ENCODE measurements at regions not wholly inside any gene's neighbourhood (a gene's known extent, or its start where the extent isn't known, plus 50 kb on each side); places are given as distances from the start of the nearest gene placed in this dataset.
"Not testable (repeated sequence)": the region's sequence is repeated elsewhere in the genome, so short reads cannot be mapped to it uniquely, and the experiment has no call there.

DNA sequence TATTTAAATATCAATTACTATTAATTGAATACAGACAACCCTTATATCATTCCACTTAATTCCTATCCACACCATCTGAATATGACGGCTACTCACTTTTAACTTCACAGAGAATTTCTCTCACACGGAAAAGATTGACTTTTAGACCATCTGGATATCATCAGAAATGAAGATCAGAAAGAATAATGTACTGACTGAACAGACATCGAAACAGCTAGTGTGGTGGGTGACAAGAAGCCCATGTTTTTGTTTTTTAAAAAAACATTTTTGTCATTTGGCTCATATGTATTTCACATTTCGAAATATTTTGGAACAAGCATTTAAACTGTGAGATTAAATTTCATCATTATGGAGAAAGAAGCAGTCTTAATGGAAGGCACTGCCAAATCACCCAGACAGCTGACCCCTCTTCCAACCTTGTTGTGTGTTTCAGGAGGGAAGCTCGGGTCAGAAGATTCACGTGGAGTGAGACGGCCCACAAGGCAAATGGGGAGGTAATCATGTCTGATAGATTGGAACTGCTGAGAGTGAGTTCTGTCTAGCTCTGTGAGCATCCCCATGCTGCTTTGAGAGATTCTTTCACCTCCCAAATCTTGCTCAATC lies 204.2 kb upstream of the RASGEF1B start:
- no peak for DNase-seq (ENCODE audit: low spot score, unreplicated experiment)
- Mint-ChIP-seq H3K9me3 (ENCODE audit: low read depth) (no peaks in the 10 kb centered on the region), H3K27ac (no peak overlapping the region), H3K27me3 (peaks cover 3% of the 10 kb centered on the region), H3K4me3 (ENCODE audit: low read depth) (no peak overlapping the region), H3K36me3 (ENCODE audit: insufficient read depth) (no peaks in the 10 kb centered on the region), H3K4me1 (ENCODE audit: low read depth) (no peaks in the 10 kb centered on the region)
- no peak for TF ChIP-seq CTCF (IDR thresholded peaks at IDR 0.05; ENCODE audit: unreplicated experiment)

- H3K36me3 Mint-ChIP-seq (ENCODE audit: insufficient read depth): no peaks in the 10 kb centered on the region
- no peak for TF ChIP-seq CTCF (IDR thresholded peaks at IDR 0.05; ENCODE audit: unreplicated experiment)
- no peak for DNase-seq (ENCODE audit: low spot score, unreplicated experiment)
- H3K4me1 Mint-ChIP-seq (ENCODE audit: low read depth): no peaks in the 10 kb centered on the region
- H3K27me3 Mint-ChIP-seq: no peaks in the 10 kb centered on the region
- H3K9me3 Mint-ChIP-seq (ENCODE audit: low read depth): no peaks in the 10 kb centered on the region
- H3K27ac Mint-ChIP-seq: no peak overlapping the region
- no peak overlapping the region for H3K4me3 Mint-ChIP-seq (ENCODE audit: low read depth)
These were observed 202.3 kb upstream of the RASGEF1B start for GRCh38 chr4:81673961-81674360.

DNA sequence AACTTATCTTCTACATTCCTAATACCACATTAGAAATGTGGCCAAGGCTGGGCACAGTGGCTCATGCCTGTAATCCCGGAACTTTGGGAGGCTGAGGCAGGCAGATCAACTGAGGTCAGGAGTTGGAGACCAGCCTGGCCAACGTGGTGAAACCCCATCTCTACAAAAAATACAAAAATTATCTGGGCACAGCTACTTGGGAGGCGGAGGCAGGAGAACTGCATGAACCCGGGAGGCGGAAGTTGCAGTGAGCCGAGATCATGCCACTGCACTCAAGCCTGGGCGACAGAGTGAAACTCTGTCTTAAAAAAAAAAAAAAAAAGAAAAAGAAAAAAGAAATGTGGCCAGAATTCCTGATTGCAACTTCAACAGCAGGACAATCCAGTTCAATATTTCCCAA lies 196.6 kb upstream of the RASGEF1B start:
- not testable (repeated sequence) for H3K27ac Mint-ChIP-seq; H3K4me1 Mint-ChIP-seq (ENCODE audit: low read depth); H3K4me3 Mint-ChIP-seq (ENCODE audit: low read depth); DNase-seq (ENCODE audit: low spot score, unreplicated experiment); H3K36me3 Mint-ChIP-seq (ENCODE audit: insufficient read depth); H3K27me3 Mint-ChIP-seq; H3K9me3 Mint-ChIP-seq (ENCODE audit: low read depth)

- no peaks in the 10 kb centered on the region for H3K9me3 Mint-ChIP-seq (ENCODE audit: low read depth)
- no peak for TF ChIP-seq CTCF (IDR thresholded peaks at IDR 0.05; ENCODE audit: unreplicated experiment)
- peaks cover 3% of the 10 kb centered on the region for H3K4me1 Mint-ChIP-seq (ENCODE audit: low read depth)
- no peak for DNase-seq (ENCODE audit: low spot score, unreplicated experiment)
- H3K27me3 Mint-ChIP-seq: no peaks in the 10 kb centered on the region
- H3K36me3 Mint-ChIP-seq (ENCODE audit: insufficient read depth): no peaks in the 10 kb centered on the region
- H3K4me3 Mint-ChIP-seq (ENCODE audit: low read depth): no peak overlapping the region
- H3K27ac Mint-ChIP-seq: no peak overlapping the region
These were observed 195.8 kb upstream of the RASGEF1B start for GRCh38 chr4:81667539-81667938.

- H3K27ac Mint-ChIP-seq: no peak overlapping the region
- H3K27me3 Mint-ChIP-seq: no peaks in the 10 kb centered on the region
- H3K36me3 Mint-ChIP-seq (ENCODE audit: insufficient read depth): no peaks in the 10 kb centered on the region
- H3K4me3 Mint-ChIP-seq (ENCODE audit: low read depth): no peak overlapping the region
- no peaks in the 10 kb centered on the region for H3K9me3 Mint-ChIP-seq (ENCODE audit: low read depth)
- TF ChIP-seq CTCF (IDR thresholded peaks at IDR 0.05; ENCODE audit: unreplicated experiment): no peak
- peaks cover 3% of the 10 kb centered on the region for H3K4me1 Mint-ChIP-seq (ENCODE audit: low read depth)
- DNase-seq (ENCODE audit: low spot score, unreplicated experiment): no peak
These were observed 194.8 kb upstream of the RASGEF1B start for GRCh38 chr4:81666491-81666890.

GRCh38 chr4:81665649-81666048 lies 193.9 kb upstream of the RASGEF1B start:
- Mint-ChIP-seq H3K27ac (no peak overlapping the region), H3K36me3 (ENCODE audit: insufficient read depth) (no peaks in the 10 kb centered on the region), H3K4me1 (ENCODE audit: low read depth) (peaks cover 3% of the 10 kb centered on the region), H3K9me3 (ENCODE audit: low read depth) (no peaks in the 10 kb centered on the region), H3K27me3 (no peaks in the 10 kb centered on the region), H3K4me3 (ENCODE audit: low read depth) (no peak overlapping the region)
- TF ChIP-seq CTCF (IDR thresholded peaks at IDR 0.05; ENCODE audit: unreplicated experiment): no peak
- DNase-seq (ENCODE audit: low spot score, unreplicated experiment): no peak
